ENCODE measurements at regions not wholly inside any gene's neighbourhood (a gene's known extent, or its start where the extent isn't known, plus 50 kb on each side); places are given as distances from the start of the nearest gene placed in this dataset.

DNA sequence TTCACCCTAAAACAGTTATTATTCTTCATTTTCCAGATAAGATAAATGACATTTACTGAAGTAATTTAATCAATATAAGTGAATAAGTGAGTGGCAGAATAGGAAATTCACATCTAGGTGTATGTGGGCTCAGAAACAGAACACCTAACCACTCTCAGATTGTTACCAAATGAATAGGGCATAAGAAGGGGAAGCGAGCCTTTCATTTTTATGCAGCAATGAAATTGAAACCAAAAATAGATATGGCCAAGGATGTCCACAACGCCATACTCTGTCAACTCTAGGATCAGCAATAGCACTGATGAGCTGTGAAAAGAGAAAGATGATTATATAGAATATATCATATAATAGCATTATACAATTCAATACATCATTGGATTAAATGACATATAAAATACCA is 398.1 kb upstream of the API5 start:
- TF ChIP-seq CTCF (IDR thresholded peaks at IDR 0.05), result no peak
- no peak for TF ChIP-seq POLR2A (IDR thresholded peaks at IDR 0.05)

Data from Peyer's patch (tissue), 4 donors.